IMR-90 (cell line): ENCODE measurements at regions not wholly inside any gene's neighbourhood (a gene's known extent, or its start where the extent isn't known, plus 50 kb on each side); places are given as distances from the start of the nearest gene placed in this dataset.

ENCODE experiments used
- ATAC-seq: fragments of 200-7000 bp; cut with Tn5 transposase; 2 replicates; pipeline ENCODE4 v1.9.1; 2020; ENCODE audit warnings: low read depth, mild to moderate bottlenecking, moderate library complexity
- BruUV-seq: library from RNA; stranded (reverse); fragments of 400-500 nt; replicated peaks from 2 replicates; lab custom pipeline; 2021; lab: Mats Ljungman, UMichigan
- CTCF ChIA-PET: fragments of 300-600 bp; formaldehyde crosslinking; extraction: SDS; loops from one replicate; lab custom pipeline; 2021; ENCODE audit warnings: antibody characterized with exemption; lab: Yijun Ruan, JAX
- POLR2A ChIA-PET: fragments of 300-600 bp; sonication (Branson Sonifier 250); formaldehyde crosslinking; loops from one replicate; lab custom pipeline; 2022; ENCODE audit warnings: antibody characterized with exemption; ENCODE audit not compliant: unreplicated experiment; lab: Charles Lee
- DNase-seq: peaks from one replicate; pipeline ENCODE4 v3.0.0; 2013
- H2AFZ ChIP-seq: replicated peaks from 2 replicates; pipeline ENCODE3; 2013; ENCODE audit warnings: low read length, mild to moderate bottlenecking; ENCODE audit not compliant: poor library complexity
- H2AK5ac ChIP-seq: 2 replicates; pipeline ENCODE4 v1.6.1; 2013; ENCODE audit warnings: low read depth, low read length, inconsistent platforms
- H2AK9ac ChIP-seq: replicated peaks from 2 replicates; pipeline ENCODE3; 2013; ENCODE audit warnings: mild to moderate bottlenecking, low read depth, low read length, moderate library complexity; ENCODE audit not compliant: poor library complexity
- H2BK120ac ChIP-seq: 2 replicates; pipeline ENCODE4 v1.6.1; 2013; ENCODE audit warnings: low read depth, low read length, inconsistent platforms
- H2BK15ac ChIP-seq: 3 replicates; pipeline ENCODE4 v1.6.1; 2013; ENCODE audit warnings: low read depth, low read length, inconsistent platforms
- H2BK20ac ChIP-seq: 2 replicates; pipeline ENCODE4 v1.6.1; 2013; ENCODE audit warnings: low read depth, mild to moderate bottlenecking, inconsistent platforms, low read length, moderate library complexity
- H2BK5ac ChIP-seq: 2 replicates; pipeline ENCODE4 v1.6.1; 2013; ENCODE audit warnings: mild to moderate bottlenecking, low read depth, low read length, inconsistent platforms; ENCODE audit not compliant: poor library complexity, severe bottlenecking
- H3K14ac ChIP-seq: replicated peaks from 2 replicates; pipeline ENCODE4 v1.6.1; 2013; ENCODE audit warnings: low read depth, low read length, inconsistent platforms
- H3K18ac ChIP-seq: 2 replicates; pipeline ENCODE4 v1.6.1; 2013; ENCODE audit warnings: low read depth, low read length, control low read depth
- H3K23ac ChIP-seq: 2 replicates; pipeline ENCODE4 v1.6.1; 2013; ENCODE audit warnings: low read depth, low read length, inconsistent platforms
- H3K27ac ChIP-seq: 2 replicates; pipeline ENCODE4 v1.5.1; 2013; ENCODE audit warnings: mild to moderate bottlenecking, control low read depth, low read length; ENCODE audit not compliant: insufficient read depth
- H3K27me3 ChIP-seq: 2 replicates; pipeline ENCODE4 v1.6.1; 2013; ENCODE audit warnings: low read length; ENCODE audit not compliant: control insufficient read depth, insufficient read depth
- H3K36me3 ChIP-seq: 2 replicates; pipeline ENCODE4 v1.6.1; 2013; ENCODE audit warnings: low read length, mixed read lengths; ENCODE audit not compliant: control insufficient read depth, insufficient read depth
- H3K4ac ChIP-seq: 2 replicates; pipeline ENCODE4 v1.6.1; 2013; ENCODE audit warnings: low read depth, low read length, inconsistent platforms
- H3K4me1 ChIP-seq: 2 replicates; pipeline ENCODE4 v1.6.1; 2013; ENCODE audit warnings: low read length, mixed read lengths; ENCODE audit not compliant: control insufficient read depth, insufficient read depth
- H3K4me2 ChIP-seq: 2 replicates; pipeline ENCODE4 v1.6.1; 2013; ENCODE audit warnings: low read depth, mild to moderate bottlenecking, control low read depth, low read length, moderate library complexity
- H3K4me3 ChIP-seq: 2 replicates; pipeline ENCODE4 v1.5.1; 2013; ENCODE audit warnings: low read depth, mild to moderate bottlenecking, control low read depth, low read length, moderate library complexity; ENCODE audit not compliant: insufficient read depth
- H3K56ac ChIP-seq: 2 replicates; pipeline ENCODE4 v1.6.1; 2013; ENCODE audit warnings: low read length, inconsistent platforms; ENCODE audit not compliant: insufficient read depth; ENCODE audit errors: extremely low read depth
- H3K79me1 ChIP-seq, 2 experiments: 2 replicates each; pipeline ENCODE4 v1.6.1; 2013; ENCODE audit warnings: low read length in 2 of 2, inconsistent platforms in 1 of 2, low read depth in 1 of 2
- H3K9ac ChIP-seq: 2 replicates; pipeline ENCODE4 v1.6.1; 2013; ENCODE audit warnings: low read depth, low read length, control low read depth
- H3K9me1 ChIP-seq: 2 replicates; pipeline ENCODE4 v1.6.1; 2013; ENCODE audit warnings: low read length, inconsistent platforms; ENCODE audit not compliant: insufficient read depth
- H3K9me3 ChIP-seq: 2 replicates; pipeline ENCODE4 v1.6.1; 2013; ENCODE audit warnings: low read length; ENCODE audit not compliant: control insufficient read depth, insufficient read depth
- H4K20me1 ChIP-seq: 2 replicates; pipeline ENCODE4 v1.6.1; 2013; ENCODE audit warnings: low read length, inconsistent platforms; ENCODE audit not compliant: insufficient read depth
- H4K5ac ChIP-seq: 2 replicates; pipeline ENCODE4 v1.6.1; 2013; ENCODE audit warnings: mild to moderate bottlenecking, low read depth, low read length, control low read depth
- H4K8ac ChIP-seq, 2 experiments: 2 replicates each; pipeline ENCODE4 v1.6.1; 2013; ENCODE audit warnings: low read depth in 2 of 2, low read length in 2 of 2, control low read depth in 1 of 2, inconsistent platforms in 1 of 2
- H4K91ac ChIP-seq: 2 replicates; pipeline ENCODE4 v1.6.1; 2013; ENCODE audit warnings: low read depth, low read length, inconsistent platforms; ENCODE audit not compliant: insufficient read depth
- BHLHE40 ChIP-seq: fragments of 150-350 bp; IDR thresholded peaks from 2 replicates; pipeline ENCODE4 v1.6.1; 2016; ENCODE audit warnings: mild to moderate bottlenecking, low read depth, low read length
- CEBPB ChIP-seq: IDR thresholded peaks from 2 replicates; pipeline ENCODE4 v1.6.1; 2012; ENCODE audit warnings: low read depth, low read length, improper control_type of control experiment
- FOS ChIP-seq: fragments of 150-350 bp; IDR thresholded peaks from 2 replicates; pipeline ENCODE4 v1.6.1; 2016; ENCODE audit warnings: low read depth, low read length
- MAFK ChIP-seq: IDR thresholded peaks from 2 replicates; pipeline ENCODE4 v1.6.1; 2012; ENCODE audit warnings: low read depth, low read length, improper control_type of control experiment
- MAZ ChIP-seq: IDR thresholded peaks from 2 replicates; pipeline ENCODE4 v1.6.1; 2012; ENCODE audit warnings: low read depth, mild to moderate bottlenecking, low read length, improper control_type of control experiment, moderate library complexity, borderline replicate concordance
- POLR2A ChIP-seq: IDR thresholded peaks from 2 replicates; pipeline ENCODE4 v1.6.1; 2012; ENCODE audit warnings: mild to moderate bottlenecking, low read depth, low read length
- RFX5 ChIP-seq: IDR thresholded peaks from 2 replicates; pipeline ENCODE4 v1.8.0; 2012; ENCODE audit warnings: low read depth, mild to moderate bottlenecking, low read length, moderate library complexity
- USF2 ChIP-seq: fragments of 150-350 bp; IDR thresholded peaks from 2 replicates; pipeline ENCODE4 v1.6.1; 2017; ENCODE audit warnings: mild to moderate bottlenecking, antibody characterized with exemption, low read length, low read depth
- WGBS, 2 experiments: methylation state at CpG; one replicate each; pipeline versions ENCODE4 v1.1.5 to v1.1.7; 2013; ENCODE audit warnings: missing lambda C conversion rate in 2 of 2; ENCODE audit not compliant: insufficient read length in 1 of 2; ENCODE audit errors: extremely low coverage in 2 of 2; 5-methylcytosine and 5-hydroxymethylcytosine counted together
- dilution Hi-C: fragments of 300-500 bp; cut with HindIII; formaldehyde crosslinking; loops from one replicate; pipeline ENCODE4 v1.14.3; 2018; ENCODE audit warnings: low sequenced_read_pairs; ENCODE audit not compliant: unreplicated experiment
- in situ Hi-C: fragments of 300-500 bp; cut with MboI; formaldehyde crosslinking; loops from 3 replicates; pipeline ENCODE4 v1.14.3; 2019; ENCODE audit warnings: low sequenced_read_pairs, inconsistent platforms, mixed read lengths
- intact Hi-C: fragments of 100-400 bp; cut with micrococcal nuclease; formaldehyde crosslinking; loops from 2 replicates; pipeline ENCODE4 v1.10.0; 2022

GRCh38 chr7:97439637-97440214, 292.2 kb upstream of the TAC1 start:
- Histone ChIP-seq H3K14ac (no peak overlapping the region), H3K9me3 (peaks cover 9% of the 10 kb centered on the region), H3K36me3 (no peaks in the 10 kb centered on the region), H2BK15ac (no peak overlapping the region), H2BK5ac (no peak overlapping the region), H2AK5ac (no peak overlapping the region), H2AFZ (no peak overlapping the region), H3K18ac (no peak overlapping the region), H2AK9ac (no peak overlapping the region), H3K9me1 (no peaks in the 10 kb centered on the region), H3K27ac (no peak overlapping the region), H2BK120ac (no peak overlapping the region), H4K20me1 (no peaks in the 10 kb centered on the region), H3K56ac (no peak overlapping the region), H3K27me3 (no peaks in the 10 kb centered on the region), H3K4me2 (no peak overlapping the region), H3K4me3 (no peak overlapping the region), H4K8ac (no peak overlapping the region), H4K91ac (no peak overlapping the region), H3K9ac (no peak overlapping the region), H2BK20ac (no peak overlapping the region), H3K79me1 (no peaks in the 10 kb centered on the region), H3K23ac (no peak overlapping the region), H4K5ac (no peak overlapping the region), H3K4me1 (no peaks in the 10 kb centered on the region), H3K4ac (no peak overlapping the region)
- DNase-seq: no peak
- POLR2A ChIA-PET: no interaction called here
- intact Hi-C loops: no loop called here
- no peak for ATAC-seq
- in situ Hi-C loops: no loop called here
- CTCF ChIA-PET: no interaction called here
- 0% methylated on average over 1 of the region's 5 CpGs; no CpG with 5 or more reads in 1 of the 2 experiments for whole genome bisulfite sequencing, 2 experiments
- dilution Hi-C loops: no loop called here
- no TSS peak for BruUV-seq
- no peak for TF ChIP-seq FOS
- no peak for TF ChIP-seq MAZ
- no peak for TF ChIP-seq RFX5
- no peak for TF ChIP-seq POLR2A
- no peak for TF ChIP-seq CEBPB
- TF ChIP-seq USF2: no peak
- TF ChIP-seq BHLHE40: no peak
- TF ChIP-seq MAFK: no peak
